C1 segment of cervical spinal cord (tissue), 14 donors: ENCODE measurements at regions not wholly inside any gene's neighbourhood (a gene's known extent, or its start where the extent isn't known, plus 50 kb on each side); places are given as distances from the start of the nearest gene placed in this dataset.

Experiments used
- DNase-seq, 14 donors: peaks; one replicate each; lab custom pipeline; 2025; lab: John Stamatoyannopoulos, UW

GRCh38 chr7:156318426-156318825, 322.1 kb upstream of the RNF32 start:
- no peak for DNase-seq

GRCh38 chr7:156309016-156309620, 331.5 kb upstream of the RNF32 start:
- peak in 9 of 14 donors; percentile 2 to 49 (median 18) for DNase-seq

GRCh38 chr7:156307193-156307592, 333.4 kb upstream of the RNF32 start:
- no peak for DNase-seq

- no peak for DNase-seq
Observed at GRCh38 chr7:156305351-156305750, 335.2 kb upstream of the RNF32 start.

- no peak for DNase-seq
Observed at GRCh38 chr7:156282816-156283215, 357.8 kb upstream of the RNF32 start.

- DNase-seq = no peak
Observed at GRCh38 chr7:156279635-156280034, 360.9 kb upstream of the RNF32 start.

GRCh38 chr7:156275292-156275691, 365.3 kb upstream of the RNF32 start:
- DNase-seq = no peak

- DNase-seq = no peak
Observed at GRCh38 chr7:156274557-156274956, 366.0 kb upstream of the RNF32 start.

GRCh38 chr7:156261581-156261980, 379.0 kb upstream of the RNF32 start:
- DNase-seq = no peak

GRCh38 chr7:156257904-156258303, 382.7 kb upstream of the RNF32 start:
- no peak for DNase-seq

GRCh38 chr7:156255635-156256034, 384.9 kb upstream of the RNF32 start:
- DNase-seq = no peak

GRCh38 chr7:156251861-156252260, 388.7 kb upstream of the RNF32 start:
- DNase-seq = no peak

- no peak for DNase-seq
Observed at GRCh38 chr7:156240532-156240931, 400.0 kb upstream of the RNF32 start.

- no peak for DNase-seq
Observed at GRCh38 chr7:156238366-156239133, 402.0 kb upstream of the RNF32 start.

- no peak for DNase-seq
Observed at GRCh38 chr7:156237614-156238013, 403.0 kb upstream of the RNF32 start.

GRCh38 chr7:156236936-156237599, 403.5 kb upstream of the RNF32 start:
- no peak for DNase-seq

GRCh38 chr7:156236181-156236889, 404.2 kb upstream of the RNF32 start:
- no peak for DNase-seq

GRCh38 chr7:156234666-156235494, 405.7 kb upstream of the RNF32 start:
- no peak for DNase-seq

- no peak for DNase-seq
Observed at GRCh38 chr7:156234192-156234591, 406.4 kb upstream of the RNF32 start.

- DNase-seq = no peak
Observed at GRCh38 chr7:156232931-156233705, 407.5 kb upstream of the RNF32 start.
